GM23338 (cell line): ENCODE measurements at regions not wholly inside any gene's neighbourhood (a gene's known extent, or its start where the extent isn't known, plus 50 kb on each side); places are given as distances from the start of the nearest gene placed in this dataset.

Experiments
- ATAC-seq: fragments of 200-7000 bp; cut with Tn5 transposase; 3 replicates; pipeline ENCODE4 v1.9.1; 2020
- DNase-seq: peaks from one replicate; pipeline ENCODE4 v3.0.0-alpha.2; 2015; ENCODE audit warnings: low spot score
- H2AFZ ChIP-seq: fragments of 200-600 bp; sonication (generic); 2 replicates; pipeline ENCODE4 v1.8.0; 2016; ENCODE audit warnings: antibody characterized with exemption, mild to moderate bottlenecking, moderate library complexity
- H3F3A ChIP-seq: fragments of 200-600 bp; sonication (generic); replicated peaks from 2 replicates; pipeline ENCODE4 v1.8.0; 2017; ENCODE audit warnings: antibody characterized with exemption, mixed run types, low read depth
- H3K27ac ChIP-seq: fragments of 200-600 bp; sonication (generic); 2 replicates; pipeline ENCODE4 v1.6.1; 2016; ENCODE audit warnings: low read depth
- H3K27me3 ChIP-seq: fragments of 200-600 bp; sonication (generic); 2 replicates; pipeline ENCODE4 v1.8.0; 2016; ENCODE audit warnings: mild to moderate bottlenecking, mixed run types, moderate library complexity; ENCODE audit not compliant: insufficient read depth
- H3K36me3 ChIP-seq: fragments of 200-600 bp; sonication (generic); 2 replicates; pipeline ENCODE4 v1.8.0; 2016; ENCODE audit warnings: mild to moderate bottlenecking; ENCODE audit not compliant: insufficient read depth
- H3K4me1 ChIP-seq: fragments of 200-600 bp; sonication (generic); 2 replicates; pipeline ENCODE4 v1.8.0; 2016; ENCODE audit warnings: mild to moderate bottlenecking, moderate library complexity; ENCODE audit not compliant: insufficient read depth
- H3K4me2 ChIP-seq: fragments of 200-600 bp; sonication (generic); 2 replicates; pipeline ENCODE4 v1.7.1; 2017; ENCODE audit warnings: mixed run types
- H3K4me3 ChIP-seq: fragments of 200-600 bp; sonication (generic); 2 replicates; pipeline ENCODE4 v1.6.1; 2016; ENCODE audit warnings: mixed run types
- H3K79me2 ChIP-seq: fragments of 200-600 bp; sonication (generic); replicated peaks from 2 replicates; pipeline ENCODE4 v1.8.0; 2017; ENCODE audit warnings: mild to moderate bottlenecking; ENCODE audit not compliant: insufficient read depth
- H3K9me2 ChIP-seq: fragments of 200-600 bp; sonication (generic); 2 replicates; pipeline ENCODE4 v1.8.0; 2017; ENCODE audit not compliant: insufficient read depth
- H4K20me1 ChIP-seq: fragments of 200-600 bp; sonication (generic); replicated peaks from 2 replicates; pipeline ENCODE4 v1.8.0; 2017; ENCODE audit warnings: mild to moderate bottlenecking; ENCODE audit not compliant: insufficient read depth
- H3K27ac Mint-ChIP-seq: 2 replicates; pipeline ENCODE4 v1.8.0; 2020; ENCODE audit warnings: inconsistent platforms, mild to moderate bottlenecking, moderate library complexity, mixed read lengths
- H3K27me3 Mint-ChIP-seq: 3 replicates; pipeline ENCODE4 v1.8.0; 2022; ENCODE audit warnings: low read depth, mild to moderate bottlenecking, moderate library complexity, mixed read lengths, inconsistent platforms; ENCODE audit not compliant: insufficient read depth, poor library complexity
- H3K36me3 Mint-ChIP-seq: 3 replicates; pipeline ENCODE4 v1.8.0; 2021; ENCODE audit warnings: low read depth, mild to moderate bottlenecking, inconsistent platforms, moderate library complexity, mixed read lengths
- H3K4me1 Mint-ChIP-seq: 3 replicates; pipeline ENCODE4 v1.8.0; 2020; ENCODE audit warnings: mild to moderate bottlenecking, inconsistent platforms, mixed read lengths
- H3K4me3 Mint-ChIP-seq: 3 replicates; pipeline ENCODE4 v1.8.0; 2021; ENCODE audit warnings: moderate library complexity, mild to moderate bottlenecking, inconsistent platforms, mixed read lengths
- H3K9me3 Mint-ChIP-seq: 3 replicates; pipeline ENCODE4 v1.8.0; 2020; ENCODE audit warnings: moderate library complexity, mild to moderate bottlenecking, inconsistent platforms, mixed read lengths
- CREB1 ChIP-seq: fragments of 250-450 bp; sonication (Bioruptor Pico); IDR thresholded peaks from 2 replicates; pipeline ENCODE4 v1.5.0; 2020; ENCODE audit warnings: low read depth, mild to moderate bottlenecking, moderate library complexity
- EZH2 ChIP-seq: fragments of 200-600 bp; sonication (generic); IDR thresholded peaks from one replicate; pipeline ENCODE4 v1.8.0; 2017; ENCODE audit warnings: antibody characterized with exemption, mild to moderate bottlenecking, low read depth; ENCODE audit not compliant: unreplicated experiment
- EZH2phosphoT487 ChIP-seq: fragments of 200-600 bp; sonication (generic); IDR thresholded peaks from one replicate; pipeline ENCODE4 v1.8.1; 2018; ENCODE audit warnings: antibody characterized with exemption; ENCODE audit not compliant: unreplicated experiment
- JUNB ChIP-seq: IDR thresholded peaks from one replicate; pipeline ENCODE4 v1.6.1; 2016; ENCODE audit warnings: antibody characterized with exemption; ENCODE audit not compliant: unreplicated experiment
- NANOG ChIP-seq: IDR thresholded peaks from 2 replicates; pipeline ENCODE4 v1.6.1; 2016; ENCODE audit warnings: antibody characterized with exemption, borderline replicate concordance
- POLR2AphosphoS5 ChIP-seq: IDR thresholded peaks from 2 replicates; pipeline ENCODE4 v1.6.1; 2016; ENCODE audit warnings: antibody characterized with exemption, low read depth
- REST ChIP-seq: IDR thresholded peaks from one replicate; pipeline ENCODE4 v1.6.1; 2018; ENCODE audit warnings: antibody characterized with exemption; ENCODE audit not compliant: unreplicated experiment
- STAT1 ChIP-seq: IDR thresholded peaks from one replicate; pipeline ENCODE4 v1.6.1; 2016; ENCODE audit warnings: antibody characterized with exemption; ENCODE audit not compliant: unreplicated experiment
- ZNF114 ChIP-seq: fragments of 250-450 bp; sonication (Bioruptor Pico); IDR thresholded peaks from 2 replicates; pipeline ENCODE4 v1.5.0; 2020; ENCODE audit warnings: mild to moderate bottlenecking, moderate library complexity
- ZNF331 ChIP-seq: fragments of 250-450 bp; sonication (Bioruptor Pico); IDR thresholded peaks from 2 replicates; pipeline ENCODE4 v1.5.0; 2020; ENCODE audit warnings: low read depth, mild to moderate bottlenecking, moderate library complexity
- ZNF462 ChIP-seq: fragments of 250-450 bp; sonication (Bioruptor Pico); IDR thresholded peaks from 2 replicates; pipeline ENCODE4 v1.5.0; 2020; ENCODE audit warnings: mild to moderate bottlenecking, moderate library complexity
- TF ChIP-seq, protein P1 (sequence below): IDR thresholded peaks from 2 replicates; pipeline ENCODE4 v1.6.1; 2016; ENCODE audit warnings: antibody characterized with exemption
- TF ChIP-seq, protein P2 (sequence below), 2 experiments: fragments of 200-600 bp in 1 of 2; sonication (generic) in 1 of 2; conservative IDR thresholded peaks; 2 replicates each; pipeline versions ENCODE4 v1.5.1 to v1.6.1; 2016 to 2017; ENCODE audit warnings: antibody characterized with exemption in 2 of 2, low read depth in 2 of 2, mild to moderate bottlenecking in 2 of 2, moderate library complexity in 1 of 2

- Histone ChIP-seq H3K4me2 (no peak overlapping the region), H3K9me2 (0 out of 2 replicates have a peak, but pooled peaks cover 6% of the 10 kb centered on the region), H3K27ac (no peak overlapping the region), H3K79me2 (no peaks in the 10 kb centered on the region), H3K36me3 (no peaks in the 10 kb centered on the region), H3K27me3 (no peaks in the 10 kb centered on the region), H4K20me1 (no peaks in the 10 kb centered on the region), H3K4me1 (no peaks in the 10 kb centered on the region), H3F3A (no peaks in the 10 kb centered on the region), H3K4me3 (no peak overlapping the region), H2AFZ (no peak overlapping the region)
- Mint-ChIP-seq H3K27ac (no peak overlapping the region), H3K4me3 (no peak overlapping the region), H3K4me1 (no peaks in the 10 kb centered on the region), H3K9me3 (peaks cover 46% of the 10 kb centered on the region), H3K27me3 (no peaks in the 10 kb centered on the region), H3K36me3 (peaks cover 12% of the 10 kb centered on the region)
- ATAC-seq (no peak), DNase-seq (no peak)
- TF ChIP-seq JUNB (no peak), STAT1 (no peak), CREB1 (CRISPR knock-in tag) (no peak), REST (no peak), ZNF114 (CRISPR knock-in tag) (no peak), POLR2AphosphoS5 (no peak), ZNF462 (CRISPR knock-in tag) (no peak), EZH2 (no peak), ZNF331 (CRISPR knock-in tag) (no peak), NANOG (no peak), EZH2phosphoT487 (no peak)
- TF ChIP-seq, protein P1, sequence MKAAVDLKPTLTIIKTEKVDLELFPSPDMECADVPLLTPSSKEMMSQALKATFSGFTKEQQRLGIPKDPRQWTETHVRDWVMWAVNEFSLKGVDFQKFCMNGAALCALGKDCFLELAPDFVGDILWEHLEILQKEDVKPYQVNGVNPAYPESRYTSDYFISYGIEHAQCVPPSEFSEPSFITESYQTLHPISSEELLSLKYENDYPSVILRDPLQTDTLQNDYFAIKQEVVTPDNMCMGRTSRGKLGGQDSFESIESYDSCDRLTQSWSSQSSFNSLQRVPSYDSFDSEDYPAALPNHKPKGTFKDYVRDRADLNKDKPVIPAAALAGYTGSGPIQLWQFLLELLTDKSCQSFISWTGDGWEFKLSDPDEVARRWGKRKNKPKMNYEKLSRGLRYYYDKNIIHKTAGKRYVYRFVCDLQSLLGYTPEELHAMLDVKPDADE, result no peak
- TF ChIP-seq, protein P2, sequence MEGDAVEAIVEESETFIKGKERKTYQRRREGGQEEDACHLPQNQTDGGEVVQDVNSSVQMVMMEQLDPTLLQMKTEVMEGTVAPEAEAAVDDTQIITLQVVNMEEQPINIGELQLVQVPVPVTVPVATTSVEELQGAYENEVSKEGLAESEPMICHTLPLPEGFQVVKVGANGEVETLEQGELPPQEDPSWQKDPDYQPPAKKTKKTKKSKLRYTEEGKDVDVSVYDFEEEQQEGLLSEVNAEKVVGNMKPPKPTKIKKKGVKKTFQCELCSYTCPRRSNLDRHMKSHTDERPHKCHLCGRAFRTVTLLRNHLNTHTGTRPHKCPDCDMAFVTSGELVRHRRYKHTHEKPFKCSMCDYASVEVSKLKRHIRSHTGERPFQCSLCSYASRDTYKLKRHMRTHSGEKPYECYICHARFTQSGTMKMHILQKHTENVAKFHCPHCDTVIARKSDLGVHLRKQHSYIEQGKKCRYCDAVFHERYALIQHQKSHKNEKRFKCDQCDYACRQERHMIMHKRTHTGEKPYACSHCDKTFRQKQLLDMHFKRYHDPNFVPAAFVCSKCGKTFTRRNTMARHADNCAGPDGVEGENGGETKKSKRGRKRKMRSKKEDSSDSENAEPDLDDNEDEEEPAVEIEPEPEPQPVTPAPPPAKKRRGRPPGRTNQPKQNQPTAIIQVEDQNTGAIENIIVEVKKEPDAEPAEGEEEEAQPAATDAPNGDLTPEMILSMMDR (conservative IDR thresholded peaks at IDR 0.05; ENCODE audit: low read depth in 2 of 2), result no peak
These were observed 186.9 kb upstream of the PAPPA start for GRCh38 chr9:115966660-115967059.
